Keratinocyte (primary cell): ENCODE measurements at regions not wholly inside any gene's neighbourhood (a gene's known extent, or its start where the extent isn't known, plus 50 kb on each side); places are given as distances from the start of the nearest gene placed in this dataset.

Experiments used
- CTCF ChIP-seq, 3 experiments: IDR thresholded peaks in 1 of 3; conservative IDR thresholded peaks in 1 of 3; optimal IDR thresholded peaks in 1 of 3; 2 replicates in 2 of 3; 3 replicates in 1 of 3; pipeline versions ENCODE3 to v1.5.1; 2011; ENCODE audit warnings: low read length in 3 of 3, mild to moderate bottlenecking in 3 of 3, moderate library complexity in 2 of 3, control low read depth in 1 of 3, inconsistent platforms in 1 of 3; ENCODE audit not compliant: insufficient read depth in 2 of 3; ENCODE audit errors: extremely low read depth in 1 of 3
- EZH2 ChIP-seq: IDR thresholded peaks from one replicate; pipeline ENCODE4 v1.6.1; 2012; ENCODE audit warnings: inconsistent platforms, mild to moderate bottlenecking, low read length, moderate library complexity

- TF ChIP-seq CTCF (optimal IDR thresholded peaks at IDR 0.05 in 1 of 3, IDR thresholded peaks at IDR 0.05 in 1 of 3, conservative IDR thresholded peaks at IDR 0.05 in 1 of 3; ENCODE audit: extremely low read depth in 1 of 3, insufficient read depth in 2 of 3, low read length in 3 of 3) (no peak), EZH2 (no peak)
Measured at GRCh38 chr21:17200250-17200649, 312.6 kb upstream of the CXADR start.
